AG09309 (cell line): ENCODE measurements at regions not wholly inside any gene's neighbourhood (a gene's known extent, or its start where the extent isn't known, plus 50 kb on each side); places are given as distances from the start of the nearest gene placed in this dataset.

Experiments
- DNase-seq: peaks from one replicate; pipeline ENCODE4 v3.0.0-alpha.2; 2010; ENCODE audit warnings: low read depth
- H3K4me3 ChIP-seq: 2 replicates; pipeline ENCODE4 v1.5.1; 2011; ENCODE audit warnings: mild to moderate bottlenecking, low read depth, low read length, moderate library complexity; ENCODE audit not compliant: control insufficient read depth
- TF ChIP-seq, protein P1 (sequence below): IDR thresholded peaks from 2 replicates; pipeline ENCODE4 v1.5.1; 2011; ENCODE audit warnings: mild to moderate bottlenecking, low read depth, low read length, inconsistent platforms; ENCODE audit not compliant: insufficient read depth, control insufficient read depth; ENCODE audit errors: missing control alignments

DNA sequence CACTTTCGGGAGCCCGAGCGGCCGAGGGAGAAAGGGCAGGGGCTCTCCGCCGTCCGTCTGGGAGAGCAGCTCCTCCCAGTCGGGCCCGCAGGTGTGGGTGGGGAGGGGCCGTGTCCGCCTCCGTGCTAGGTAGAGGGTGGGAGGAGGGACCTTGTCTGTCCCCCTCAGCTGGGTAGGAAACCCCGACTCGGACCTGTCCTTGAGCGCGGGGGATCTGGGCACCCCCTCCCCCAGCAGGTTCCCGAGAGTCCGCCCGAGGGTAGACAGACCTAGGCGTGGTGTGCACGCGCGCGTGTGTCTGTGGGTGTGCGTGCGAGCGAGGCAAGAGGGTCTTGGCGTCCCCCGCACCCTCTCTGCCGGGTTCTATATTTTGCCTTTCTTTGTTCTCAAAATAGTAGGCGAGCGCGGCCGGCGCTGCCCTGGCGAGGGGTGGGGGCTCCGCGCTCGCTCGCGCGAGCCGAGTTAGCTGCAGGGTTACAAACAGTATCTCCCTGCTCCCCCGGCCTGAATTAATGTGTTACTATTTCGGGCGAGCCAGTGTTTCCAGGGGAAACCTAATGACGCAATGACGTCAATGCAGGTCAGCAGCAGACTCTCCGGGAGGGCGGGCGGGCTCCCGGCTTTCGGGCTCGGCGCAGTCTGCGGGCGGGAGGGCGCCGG, 73.9 kb upstream of the LEP start:
- H3K4me3 ChIP-seq = peak overlapping the region; percentile 27
- no peak for DNase-seq
- TF ChIP-seq, protein P1, sequence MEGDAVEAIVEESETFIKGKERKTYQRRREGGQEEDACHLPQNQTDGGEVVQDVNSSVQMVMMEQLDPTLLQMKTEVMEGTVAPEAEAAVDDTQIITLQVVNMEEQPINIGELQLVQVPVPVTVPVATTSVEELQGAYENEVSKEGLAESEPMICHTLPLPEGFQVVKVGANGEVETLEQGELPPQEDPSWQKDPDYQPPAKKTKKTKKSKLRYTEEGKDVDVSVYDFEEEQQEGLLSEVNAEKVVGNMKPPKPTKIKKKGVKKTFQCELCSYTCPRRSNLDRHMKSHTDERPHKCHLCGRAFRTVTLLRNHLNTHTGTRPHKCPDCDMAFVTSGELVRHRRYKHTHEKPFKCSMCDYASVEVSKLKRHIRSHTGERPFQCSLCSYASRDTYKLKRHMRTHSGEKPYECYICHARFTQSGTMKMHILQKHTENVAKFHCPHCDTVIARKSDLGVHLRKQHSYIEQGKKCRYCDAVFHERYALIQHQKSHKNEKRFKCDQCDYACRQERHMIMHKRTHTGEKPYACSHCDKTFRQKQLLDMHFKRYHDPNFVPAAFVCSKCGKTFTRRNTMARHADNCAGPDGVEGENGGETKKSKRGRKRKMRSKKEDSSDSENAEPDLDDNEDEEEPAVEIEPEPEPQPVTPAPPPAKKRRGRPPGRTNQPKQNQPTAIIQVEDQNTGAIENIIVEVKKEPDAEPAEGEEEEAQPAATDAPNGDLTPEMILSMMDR = no peak

GRCh38 chr7:128167791-128168666, 73.0 kb upstream of the LEP start:
- TF ChIP-seq, protein P1 = no peak
- no peak for DNase-seq
- no peak overlapping the region for H3K4me3 ChIP-seq

DNA sequence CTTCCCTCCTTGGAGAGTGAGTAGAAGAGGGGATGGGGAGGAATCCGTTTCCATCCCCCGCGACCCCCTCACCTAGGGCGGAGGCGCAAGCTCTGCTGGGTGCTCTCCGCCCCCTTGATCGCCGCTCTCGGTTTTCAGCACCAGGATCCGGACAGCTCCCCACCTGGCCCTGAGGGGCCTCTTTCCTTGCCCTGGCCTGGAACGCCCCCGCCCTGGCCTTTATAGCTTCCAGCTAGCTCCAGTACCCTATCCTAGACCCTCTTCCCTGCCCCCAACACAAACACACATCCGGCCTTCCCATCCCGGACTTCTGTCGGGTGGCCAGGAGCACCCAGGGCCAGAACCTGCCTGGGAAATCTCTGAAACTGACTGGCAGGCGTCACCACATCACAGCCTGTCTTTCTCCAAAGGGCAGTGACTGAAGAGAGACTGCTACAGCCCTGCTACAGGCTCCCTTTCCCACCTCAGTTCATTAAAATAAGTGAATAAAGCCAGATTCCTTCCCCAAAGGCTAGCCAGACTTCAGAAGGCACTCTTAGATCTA, 72.3 kb upstream of the LEP start:
- H3K4me3 ChIP-seq = no peak overlapping the region
- TF ChIP-seq, protein P1 = no peak
- DNase-seq = no peak

- no peak for DNase-seq
- TF ChIP-seq, protein P1 = no peak
- H3K4me3 ChIP-seq = no peak overlapping the region
Observed at GRCh38 chr7:128170461-128170860, 70.6 kb upstream of the LEP start.

GRCh38 chr7:128171342-128171918, 69.6 kb upstream of the LEP start:
- no peak overlapping the region for H3K4me3 ChIP-seq
- no peak for DNase-seq
- TF ChIP-seq, protein P1 = no peak

DNA sequence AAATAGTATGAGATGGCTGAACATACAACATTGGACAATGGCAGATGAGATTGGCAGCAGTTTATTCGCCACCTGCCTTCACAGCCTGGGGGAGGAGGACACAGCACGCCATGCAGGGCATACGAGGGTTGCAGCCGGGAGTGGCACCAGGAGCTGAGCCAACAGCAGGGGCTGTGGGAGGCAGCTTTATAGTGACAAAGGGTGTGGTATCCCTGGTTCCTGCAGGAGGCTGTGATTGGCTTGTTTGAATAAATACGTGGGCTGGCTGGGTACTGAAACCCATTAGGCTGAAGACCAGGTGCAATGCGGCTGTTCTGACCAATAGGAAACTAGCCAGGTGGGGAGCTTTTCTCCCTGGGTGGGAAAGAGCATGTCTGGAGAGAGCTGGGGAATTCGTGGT, 68.9 kb upstream of the LEP start:
- H3K4me3 ChIP-seq = no peak overlapping the region
- TF ChIP-seq, protein P1 = no peak
- DNase-seq = no peak
